Heart left ventricle (tissue), 16 donors: ENCODE measurements at regions not wholly inside any gene's neighbourhood (a gene's known extent, or its start where the extent isn't known, plus 50 kb on each side); places are given as distances from the start of the nearest gene placed in this dataset.

Source experiments
- ATAC-seq, 4 donors: fragments of 200-7000 bp; cut with Tn5 transposase; one replicate each; pipeline ENCODE4 v1.9.1; 2020 to 2022; ENCODE audit warnings: moderate library complexity in 4 of 4, mild to moderate bottlenecking in 3 of 4, moderate number of reproducible peaks in 1 of 4
- DNase-seq, 5 donors: peaks; one replicate each; pipeline ENCODE4 v3.0.0-alpha.2; 2020
- H3K27ac ChIP-seq, 12 donors: fragments of 200-600 bp; sonication (generic) in 4 of 12; one replicate each; pipeline versions ENCODE4 v1.5.0 to v1.8.0; 2016 to 2022; ENCODE audit warnings: mild to moderate bottlenecking in 2 of 12
- H3K27me3 ChIP-seq, 9 donors: fragments of 200-600 bp; sonication (generic) in 2 of 9; one replicate each; pipeline versions ENCODE4 v1.5.1 to v1.8.0; 2016 to 2022; ENCODE audit warnings: mild to moderate bottlenecking in 3 of 9
- H3K36me3 ChIP-seq, 9 donors: fragments of 200-600 bp; sonication (generic) in 2 of 9; one replicate each; pipeline versions ENCODE4 v1.5.0 to v1.8.0; 2018 to 2022; ENCODE audit warnings: mild to moderate bottlenecking in 2 of 9
- H3K4me1 ChIP-seq, 12 donors: fragments of 200-600 bp; sonication (generic) in 4 of 12; one replicate each; pipeline versions ENCODE4 v1.5.0 to v1.8.0; 2016 to 2022; ENCODE audit warnings: mild to moderate bottlenecking in 3 of 12
- H3K4me3 ChIP-seq, 12 donors: fragments of 200-600 bp; sonication (generic) in 4 of 12; one replicate each; pipeline versions ENCODE4 v1.5.0 to v1.8.0; 2017 to 2022; ENCODE audit warnings: mild to moderate bottlenecking in 9 of 12, moderate library complexity in 4 of 12
- H3K9me3 ChIP-seq, 12 donors: fragments of 200-600 bp; sonication (generic) in 4 of 12; one replicate each; pipeline versions ENCODE4 v1.5.0 to v1.8.0; 2016 to 2022; ENCODE audit warnings: mild to moderate bottlenecking in 1 of 12
- CTCF ChIP-seq, 12 donors: fragments of 200-600 bp; sonication (generic) in 4 of 12; IDR thresholded peaks; one replicate each; pipeline versions ENCODE4 v1.5.0 to v1.8.0; 2018 to 2022; ENCODE audit warnings: antibody characterized with exemption in 12 of 12, mild to moderate bottlenecking in 5 of 12
- POLR2A ChIP-seq, 2 donors: fragments of 450-650 bp; IDR thresholded peaks; one replicate each; pipeline ENCODE4 v1.6.1; 2017; ENCODE audit warnings: antibody characterized with exemption in 2 of 2, mild to moderate bottlenecking in 2 of 2, moderate library complexity in 2 of 2
- WGBS, 4 donors: extraction: QIAGEN DNeasy Blood & Tissue Kit in 2 of 4; methylation state at CpG; one replicate each; pipeline versions ENCODE4 v1.1.5 to v1.1.7; 2013 to 2018; 5-methylcytosine and 5-hydroxymethylcytosine counted together
- intact Hi-C, 10 donors: fragments of 100-400 bp; cut with DNase I; formaldehyde crosslinking; loops; one replicate each; pipeline versions ENCODE4 v1.11.1 to v1.14.2; 2022
- donor health status: ischemic (EF 13 %, LVEDD 7.1; RV severe dilation, severe dysfunction).
- donor health status: healthy with polysubstance abuse.
- donor health status: DM: no; HTN: yes; CAD: no.
- donor health status: DM: no; HTN: no; CAD: no.
- donor health status: ischemic (EF 25% LVEDD 6.9; RV normal size, moderate dysfunction).
- donor health status: ischemic (EF 25% LVEDD 5.7; RV mildly dilated, moderate dysfunction).
- donor health status: healthy.
- donor health status: DM: yes; HTN: yes; CAD: no.
- donor health status: ischemic (EF 35%, LVEDD 5.7; RV mildly dilated, moderate dysfunction).
- donor health status: nonischemic (EF 11% LVEDD 7.7; RV severe dilation, severe dysfunction).
- donor health status: DM: yes; HTN: yes; CAD: no.
- donor health status: PGD.
- donor health status: ischemic (EF 29% LVEDD 5.4; RV normal size, mild dysfunction).
- donor health status: nonischemic (EF 23%, LVEDD 6.1; RV moderate dilation, normal function).

GRCh38 chr13:33767140-33767539, 50.8 kb upstream of the RFC3 start:
- TF ChIP-seq POLR2A (IDR thresholded peaks at IDR 0.05) (no peak), CTCF (IDR thresholded peaks at IDR 0.05) (no peak)
- Histone ChIP-seq H3K9me3 (no peaks in the 10 kb centered on the region), H3K36me3 (no peaks in the 10 kb centered on the region), H3K27ac (no peak overlapping the region), H3K4me1 (no peaks in the 10 kb centered on the region), H3K4me3 (no peak overlapping the region), H3K27me3 (no peaks in the 10 kb centered on the region)
- 89 to 95% (median 91%) methylated on average over 2 of the region's 2 CpGs for WGBS, 4 donors
- DNase-seq = no peak
- no peak for ATAC-seq
- intact Hi-C loops = no loop called here
